ENCODE measurements at regions not wholly inside any gene's neighbourhood (a gene's known extent, or its start where the extent isn't known, plus 50 kb on each side); places are given as distances from the start of the nearest gene placed in this dataset.

DNA sequence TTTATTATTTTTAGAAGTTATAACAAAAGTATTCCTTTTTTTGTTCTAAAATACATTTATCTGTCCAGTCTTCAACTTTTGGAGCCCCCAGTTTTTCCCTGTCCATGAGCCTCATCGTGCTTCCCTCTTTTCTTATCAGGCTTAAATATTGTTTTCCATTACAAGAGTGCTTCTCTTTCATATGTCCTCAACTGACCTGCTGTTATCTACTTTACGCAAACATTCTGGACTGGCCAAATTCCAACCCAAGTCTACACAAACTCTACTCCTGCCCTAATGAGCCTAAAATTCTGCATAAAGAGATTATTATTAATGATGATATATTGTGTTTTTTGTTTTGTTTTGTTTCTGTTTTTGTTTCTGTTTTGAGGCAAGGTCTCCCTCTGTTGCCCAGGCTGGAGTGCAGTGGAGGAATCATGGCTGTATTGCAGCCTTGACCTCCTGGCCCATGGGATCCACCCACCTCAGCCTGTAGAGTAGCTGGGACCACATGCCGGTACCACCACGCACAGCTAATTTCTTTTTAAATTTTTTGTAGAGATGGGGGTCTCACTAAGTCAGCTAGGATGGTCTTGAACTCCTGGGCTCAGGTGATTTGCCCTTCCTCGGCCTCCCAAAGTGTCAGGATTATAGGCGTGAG, 318.8 kb upstream of the NEGR1 start:
- TF ChIP-seq TCF4 (CRISPR knock-in tag; IDR thresholded peaks at IDR 0.05; ENCODE audit: borderline replicate concordance) (no peak), GLIS3 (CRISPR knock-in tag; IDR thresholded peaks at IDR 0.05) (no peak), ZFP3 (CRISPR knock-in tag; IDR thresholded peaks at IDR 0.05) (no peak), SNAI2 (CRISPR knock-in tag; IDR thresholded peaks at IDR 0.05) (no peak), OSR1 (CRISPR knock-in tag; IDR thresholded peaks at IDR 0.05) (no peak), ZNF565 (CRISPR knock-in tag; conservative IDR thresholded peaks at IDR 0.05; ENCODE audit: low read depth) (no peak), CSDC2 (CRISPR knock-in tag; IDR thresholded peaks at IDR 0.05) (no peak), PATZ1 (CRISPR knock-in tag; IDR thresholded peaks at IDR 0.05; ENCODE audit: borderline replicate concordance) (no peak), PPARA (CRISPR knock-in tag; IDR thresholded peaks at IDR 0.05; ENCODE audit: borderline replicate concordance) (no peak), ISL1 (CRISPR knock-in tag; IDR thresholded peaks at IDR 0.05) (no peak), RARB (CRISPR knock-in tag; IDR thresholded peaks at IDR 0.05) (no peak), BACH2 (CRISPR knock-in tag; IDR thresholded peaks at IDR 0.05; ENCODE audit: borderline replicate concordance) (no peak), ZNF70 (CRISPR knock-in tag; IDR thresholded peaks at IDR 0.05) (no peak)
- TF ChIP-seq, protein P1, sequence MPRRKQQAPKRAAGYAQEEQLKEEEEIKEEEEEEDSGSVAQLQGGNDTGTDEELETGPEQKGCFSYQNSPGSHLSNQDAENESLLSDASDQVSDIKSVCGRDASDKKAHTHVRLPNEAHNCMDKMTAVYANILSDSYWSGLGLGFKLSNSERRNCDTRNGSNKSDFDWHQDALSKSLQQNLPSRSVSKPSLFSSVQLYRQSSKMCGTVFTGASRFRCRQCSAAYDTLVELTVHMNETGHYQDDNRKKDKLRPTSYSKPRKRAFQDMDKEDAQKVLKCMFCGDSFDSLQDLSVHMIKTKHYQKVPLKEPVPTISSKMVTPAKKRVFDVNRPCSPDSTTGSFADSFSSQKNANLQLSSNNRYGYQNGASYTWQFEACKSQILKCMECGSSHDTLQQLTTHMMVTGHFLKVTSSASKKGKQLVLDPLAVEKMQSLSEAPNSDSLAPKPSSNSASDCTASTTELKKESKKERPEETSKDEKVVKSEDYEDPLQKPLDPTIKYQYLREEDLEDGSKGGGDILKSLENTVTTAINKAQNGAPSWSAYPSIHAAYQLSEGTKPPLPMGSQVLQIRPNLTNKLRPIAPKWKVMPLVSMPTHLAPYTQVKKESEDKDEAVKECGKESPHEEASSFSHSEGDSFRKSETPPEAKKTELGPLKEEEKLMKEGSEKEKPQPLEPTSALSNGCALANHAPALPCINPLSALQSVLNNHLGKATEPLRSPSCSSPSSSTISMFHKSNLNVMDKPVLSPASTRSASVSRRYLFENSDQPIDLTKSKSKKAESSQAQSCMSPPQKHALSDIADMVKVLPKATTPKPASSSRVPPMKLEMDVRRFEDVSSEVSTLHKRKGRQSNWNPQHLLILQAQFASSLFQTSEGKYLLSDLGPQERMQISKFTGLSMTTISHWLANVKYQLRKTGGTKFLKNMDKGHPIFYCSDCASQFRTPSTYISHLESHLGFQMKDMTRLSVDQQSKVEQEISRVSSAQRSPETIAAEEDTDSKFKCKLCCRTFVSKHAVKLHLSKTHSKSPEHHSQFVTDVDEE (CRISPR knock-in tag; IDR thresholded peaks at IDR 0.05) = no peak
- TF ChIP-seq, protein P2, sequence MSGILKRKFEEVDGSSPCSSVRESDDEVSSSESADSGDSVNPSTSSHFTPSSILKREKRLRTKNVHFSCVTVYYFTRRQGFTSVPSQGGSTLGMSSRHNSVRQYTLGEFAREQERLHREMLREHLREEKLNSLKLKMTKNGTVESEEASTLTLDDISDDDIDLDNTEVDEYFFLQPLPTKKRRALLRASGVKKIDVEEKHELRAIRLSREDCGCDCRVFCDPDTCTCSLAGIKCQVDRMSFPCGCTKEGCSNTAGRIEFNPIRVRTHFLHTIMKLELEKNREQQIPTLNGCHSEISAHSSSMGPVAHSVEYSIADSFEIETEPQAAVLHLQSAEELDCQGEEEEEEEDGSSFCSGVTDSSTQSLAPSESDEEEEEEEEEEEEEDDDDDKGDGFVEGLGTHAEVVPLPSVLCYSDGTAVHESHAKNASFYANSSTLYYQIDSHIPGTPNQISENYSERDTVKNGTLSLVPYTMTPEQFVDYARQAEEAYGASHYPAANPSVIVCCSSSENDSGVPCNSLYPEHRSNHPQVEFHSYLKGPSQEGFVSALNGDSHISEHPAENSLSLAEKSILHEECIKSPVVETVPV (CRISPR knock-in tag; IDR thresholded peaks at IDR 0.05) = no peak
- TF ChIP-seq, protein P3, sequence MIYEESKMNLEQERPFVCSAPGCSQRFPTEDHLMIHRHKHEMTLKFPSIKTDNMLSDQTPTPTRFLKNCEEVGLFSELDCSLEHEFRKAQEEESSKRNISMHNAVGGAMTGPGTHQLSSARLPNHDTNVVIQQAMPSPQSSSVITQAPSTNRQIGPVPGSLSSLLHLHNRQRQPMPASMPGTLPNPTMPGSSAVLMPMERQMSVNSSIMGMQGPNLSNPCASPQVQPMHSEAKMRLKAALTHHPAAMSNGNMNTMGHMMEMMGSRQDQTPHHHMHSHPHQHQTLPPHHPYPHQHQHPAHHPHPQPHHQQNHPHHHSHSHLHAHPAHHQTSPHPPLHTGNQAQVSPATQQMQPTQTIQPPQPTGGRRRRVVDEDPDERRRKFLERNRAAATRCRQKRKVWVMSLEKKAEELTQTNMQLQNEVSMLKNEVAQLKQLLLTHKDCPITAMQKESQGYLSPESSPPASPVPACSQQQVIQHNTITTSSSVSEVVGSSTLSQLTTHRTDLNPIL (CRISPR knock-in tag; IDR thresholded peaks at IDR 0.05; ENCODE audit: low read depth) = no peak
- ATAC-seq = no peak

- TF ChIP-seq PATZ1 (CRISPR knock-in tag; IDR thresholded peaks at IDR 0.05; ENCODE audit: borderline replicate concordance) = no peak
- TF ChIP-seq ZNF565 (CRISPR knock-in tag; conservative IDR thresholded peaks at IDR 0.05; ENCODE audit: low read depth) = no peak
- no peak for TF ChIP-seq TCF4 (CRISPR knock-in tag; IDR thresholded peaks at IDR 0.05; ENCODE audit: borderline replicate concordance)
- no peak for TF ChIP-seq ZFP30 (CRISPR knock-in tag; IDR thresholded peaks at IDR 0.05)
- TF ChIP-seq RARB (CRISPR knock-in tag; IDR thresholded peaks at IDR 0.05) = no peak
- TF ChIP-seq ZC3H10 (CRISPR knock-in tag; IDR thresholded peaks at IDR 0.05) = no peak
- no peak for TF ChIP-seq CSDC2 (CRISPR knock-in tag; IDR thresholded peaks at IDR 0.05)
- no peak for TF ChIP-seq SNAI2 (CRISPR knock-in tag; IDR thresholded peaks at IDR 0.05)
- TF ChIP-seq OSR1 (CRISPR knock-in tag; IDR thresholded peaks at IDR 0.05) = no peak
- no peak for TF ChIP-seq PPARA (CRISPR knock-in tag; IDR thresholded peaks at IDR 0.05; ENCODE audit: borderline replicate concordance)
- ATAC-seq = no peak
Observed at GRCh38 chr1:72586023-72586685, 303.8 kb upstream of the NEGR1 start.

GRCh38 chr1:72579629-72580028, 297.3 kb upstream of the NEGR1 start:
- no peak for ATAC-seq
- TF ChIP-seq, protein P4, sequence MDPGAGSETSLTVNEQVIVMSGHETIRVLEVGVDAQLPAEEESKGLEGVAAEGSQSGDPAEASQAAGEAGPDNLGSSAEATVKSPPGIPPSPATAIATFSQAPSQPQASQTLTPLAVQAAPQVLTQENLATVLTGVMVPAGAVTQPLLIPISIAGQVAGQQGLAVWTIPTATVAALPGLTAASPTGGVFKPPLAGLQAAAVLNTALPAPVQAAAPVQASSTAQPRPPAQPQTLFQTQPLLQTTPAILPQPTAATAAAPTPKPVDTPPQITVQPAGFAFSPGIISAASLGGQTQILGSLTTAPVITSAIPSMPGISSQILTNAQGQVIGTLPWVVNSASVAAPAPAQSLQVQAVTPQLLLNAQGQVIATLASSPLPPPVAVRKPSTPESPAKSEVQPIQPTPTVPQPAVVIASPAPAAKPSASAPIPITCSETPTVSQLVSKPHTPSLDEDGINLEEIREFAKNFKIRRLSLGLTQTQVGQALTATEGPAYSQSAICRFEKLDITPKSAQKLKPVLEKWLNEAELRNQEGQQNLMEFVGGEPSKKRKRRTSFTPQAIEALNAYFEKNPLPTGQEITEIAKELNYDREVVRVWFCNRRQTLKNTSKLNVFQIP (CRISPR knock-in tag; IDR thresholded peaks at IDR 0.05; ENCODE audit: borderline replicate concordance, low read depth) = no peak
- TF ChIP-seq, protein P3 (CRISPR knock-in tag; IDR thresholded peaks at IDR 0.05; ENCODE audit: low read depth) = no peak
- TF ChIP-seq, protein P2 (CRISPR knock-in tag; IDR thresholded peaks at IDR 0.05) = no peak
- no peak for TF ChIP-seq ZNF70 (CRISPR knock-in tag; IDR thresholded peaks at IDR 0.05)
- no peak for TF ChIP-seq OSR1 (CRISPR knock-in tag; IDR thresholded peaks at IDR 0.05)
- TF ChIP-seq CSDC2 (CRISPR knock-in tag; IDR thresholded peaks at IDR 0.05) = no peak
